AG10803 (cell line): ENCODE measurements at regions not wholly inside any gene's neighbourhood (a gene's known extent, or its start where the extent isn't known, plus 50 kb on each side); places are given as distances from the start of the nearest gene placed in this dataset.
"Not testable (repeated sequence)": the region's sequence is repeated elsewhere in the genome, so short reads cannot be mapped to it uniquely, and the experiment has no call there.

Experiments used
- DNase-seq: peaks from one replicate; pipeline ENCODE4 v3.0.0; 2010; ENCODE audit warnings: low read depth
- H3K4me3 ChIP-seq: 2 replicates; pipeline ENCODE4 v1.5.1; 2011; ENCODE audit warnings: mild to moderate bottlenecking, low read length, control low read depth
- TF ChIP-seq, protein P1 (sequence below): conservative IDR thresholded peaks from 2 replicates; pipeline ENCODE4 v1.5.1; 2011; ENCODE audit warnings: mild to moderate bottlenecking, low read length, control low read depth, inconsistent platforms

DNA sequence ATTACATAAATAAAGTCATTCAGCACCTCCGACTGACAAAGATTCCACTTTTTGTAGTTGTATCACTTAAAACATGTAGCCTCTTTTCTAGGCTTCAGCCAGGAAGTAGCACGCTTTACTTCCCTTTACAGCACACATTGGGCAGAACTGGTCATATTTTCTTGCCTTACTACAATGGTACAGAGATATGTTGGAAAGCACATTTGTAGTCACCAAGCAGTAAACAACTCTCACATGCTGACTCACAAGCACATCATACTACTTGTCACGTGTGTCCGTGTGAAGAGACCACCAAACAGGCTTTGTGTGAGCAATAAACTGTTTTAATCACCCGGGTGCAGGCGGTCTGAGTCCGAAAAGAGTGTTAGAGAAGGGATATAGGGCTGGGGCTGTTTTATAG lies 1071.8 kb downstream of the DNAJB9 start:
- TF ChIP-seq, protein P1, sequence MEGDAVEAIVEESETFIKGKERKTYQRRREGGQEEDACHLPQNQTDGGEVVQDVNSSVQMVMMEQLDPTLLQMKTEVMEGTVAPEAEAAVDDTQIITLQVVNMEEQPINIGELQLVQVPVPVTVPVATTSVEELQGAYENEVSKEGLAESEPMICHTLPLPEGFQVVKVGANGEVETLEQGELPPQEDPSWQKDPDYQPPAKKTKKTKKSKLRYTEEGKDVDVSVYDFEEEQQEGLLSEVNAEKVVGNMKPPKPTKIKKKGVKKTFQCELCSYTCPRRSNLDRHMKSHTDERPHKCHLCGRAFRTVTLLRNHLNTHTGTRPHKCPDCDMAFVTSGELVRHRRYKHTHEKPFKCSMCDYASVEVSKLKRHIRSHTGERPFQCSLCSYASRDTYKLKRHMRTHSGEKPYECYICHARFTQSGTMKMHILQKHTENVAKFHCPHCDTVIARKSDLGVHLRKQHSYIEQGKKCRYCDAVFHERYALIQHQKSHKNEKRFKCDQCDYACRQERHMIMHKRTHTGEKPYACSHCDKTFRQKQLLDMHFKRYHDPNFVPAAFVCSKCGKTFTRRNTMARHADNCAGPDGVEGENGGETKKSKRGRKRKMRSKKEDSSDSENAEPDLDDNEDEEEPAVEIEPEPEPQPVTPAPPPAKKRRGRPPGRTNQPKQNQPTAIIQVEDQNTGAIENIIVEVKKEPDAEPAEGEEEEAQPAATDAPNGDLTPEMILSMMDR = no peak
- H3K4me3 ChIP-seq = no peak overlapping the region
- DNase-seq = no peak

DNA sequence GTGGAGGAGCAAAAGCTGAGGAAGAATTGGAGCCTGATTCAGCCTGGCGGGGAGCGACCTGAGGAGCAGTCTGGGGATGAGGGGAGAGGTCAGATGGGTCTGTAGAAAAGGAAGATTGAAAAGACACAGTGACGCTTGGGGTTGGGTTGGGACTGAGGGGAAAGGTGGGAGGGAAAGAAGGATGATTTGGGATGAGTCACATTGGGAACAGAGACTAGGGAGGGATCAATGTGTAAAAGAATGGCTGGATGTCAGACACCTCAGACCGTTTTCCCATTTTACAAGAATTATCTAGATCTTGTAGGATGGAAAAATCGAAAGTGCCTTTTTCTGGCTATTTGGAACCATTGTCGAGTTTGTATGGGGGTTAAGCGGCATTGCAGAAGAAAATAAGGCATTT lies 1076.5 kb downstream of the DNAJB9 start:
- no peak overlapping the region for H3K4me3 ChIP-seq
- DNase-seq = no peak
- TF ChIP-seq, protein P1 = no peak

DNA sequence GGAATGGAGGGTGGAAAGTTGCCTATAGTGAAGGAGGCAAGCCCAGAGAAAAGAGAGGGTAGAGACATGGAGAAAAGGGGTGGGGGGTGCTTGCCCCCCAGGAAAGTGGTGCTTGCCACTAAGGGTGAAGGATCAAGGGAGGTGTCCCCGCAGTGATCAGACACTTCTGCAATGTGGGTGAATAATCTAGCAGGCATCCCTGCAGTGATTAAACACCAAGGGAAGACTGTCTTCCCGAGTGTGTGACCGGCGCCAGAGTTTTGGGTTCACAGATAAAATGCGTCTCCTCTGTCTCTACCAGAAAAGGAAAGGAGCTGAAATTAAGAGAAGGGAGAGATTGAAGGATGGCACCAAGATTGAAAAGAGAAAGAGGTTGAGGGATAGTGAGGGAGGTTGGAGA lies 1076.9 kb downstream of the DNAJB9 start:
- not testable (repeated sequence) for H3K4me3 ChIP-seq, DNase-seq

DNA sequence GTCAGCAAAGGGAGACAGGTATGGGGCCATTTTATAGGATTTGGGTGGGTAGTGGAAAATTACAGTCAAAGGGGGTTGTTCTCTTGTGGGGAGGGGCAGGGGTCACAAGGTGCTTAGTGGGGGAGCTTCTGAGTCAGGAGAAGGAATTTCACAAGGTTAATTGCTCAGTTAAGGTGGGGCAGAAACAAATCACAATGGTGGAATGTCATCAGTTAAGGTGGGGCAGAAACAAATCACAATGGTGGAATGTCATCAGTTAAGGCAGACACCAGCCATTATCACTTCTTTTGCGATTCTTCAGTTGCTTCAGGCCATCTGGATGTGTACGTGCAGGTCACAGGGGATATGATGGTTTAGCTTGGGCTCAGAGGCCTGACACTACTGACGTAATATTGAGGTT lies 1077.6 kb downstream of the DNAJB9 start:
- not testable (repeated sequence) for H3K4me3 ChIP-seq, DNase-seq

DNA sequence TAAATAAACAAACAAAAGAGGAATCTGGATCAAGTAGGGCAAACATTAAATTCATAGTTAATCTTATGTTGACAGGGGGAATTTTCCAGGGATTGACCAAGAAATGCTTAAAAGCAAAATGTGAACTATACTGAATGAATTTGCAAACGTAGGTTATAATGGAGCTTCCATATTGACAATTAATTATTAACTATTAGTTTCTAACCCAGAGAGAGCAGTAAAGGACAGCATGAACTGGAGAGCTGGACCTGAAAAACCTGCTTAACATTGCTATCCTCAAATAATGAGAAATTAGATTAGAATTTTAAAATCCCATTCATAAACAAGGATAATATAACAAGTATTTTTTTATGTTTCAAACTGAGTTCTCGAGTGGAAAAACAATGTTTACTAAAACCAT lies 1089.6 kb downstream of the DNAJB9 start:
- DNase-seq = no peak
- H3K4me3 ChIP-seq = no peak overlapping the region
- TF ChIP-seq, protein P1 = no peak

DNA sequence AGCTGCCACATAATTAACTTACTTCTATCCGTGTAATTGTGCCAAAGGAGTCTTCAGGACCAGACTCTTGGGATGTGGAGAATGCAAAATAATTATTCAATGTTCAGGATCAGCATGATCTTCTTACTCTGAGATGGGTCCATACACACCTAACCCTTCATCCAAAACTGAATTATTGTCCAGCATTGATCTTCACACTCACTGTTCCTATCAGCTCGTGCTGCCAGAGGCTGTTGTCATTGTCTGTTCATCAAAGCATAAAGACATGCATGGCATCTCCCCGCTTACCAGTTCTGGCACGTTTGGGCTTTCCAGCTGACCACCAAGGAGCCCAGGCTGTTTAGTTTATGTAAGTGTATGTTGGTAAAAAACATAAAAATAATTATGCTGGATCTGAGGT lies 1090.7 kb downstream of the DNAJB9 start:
- no peak overlapping the region for H3K4me3 ChIP-seq
- no peak for DNase-seq
- TF ChIP-seq, protein P1 = no peak

DNA sequence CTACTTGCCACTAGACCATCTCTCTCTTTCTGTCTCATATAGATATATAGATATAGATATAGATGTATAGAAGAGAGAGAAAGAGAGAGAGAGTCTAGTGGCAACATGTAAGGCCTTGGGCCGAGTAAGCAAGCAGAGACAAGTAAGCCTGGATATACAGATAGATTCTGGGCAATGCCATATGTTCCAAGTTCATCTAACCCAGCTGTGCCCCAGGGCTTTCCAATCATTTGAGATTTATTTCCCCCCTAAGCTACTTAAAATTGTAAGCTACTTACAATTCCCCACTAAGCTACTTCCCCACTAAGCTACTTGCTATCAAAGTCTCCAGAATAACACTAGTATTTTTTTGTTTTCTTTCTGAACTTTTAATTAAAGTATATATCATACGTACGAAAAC lies 1094.1 kb downstream of the DNAJB9 start:
- no peak overlapping the region for H3K4me3 ChIP-seq
- TF ChIP-seq, protein P1 = no peak
- no peak for DNase-seq

DNA sequence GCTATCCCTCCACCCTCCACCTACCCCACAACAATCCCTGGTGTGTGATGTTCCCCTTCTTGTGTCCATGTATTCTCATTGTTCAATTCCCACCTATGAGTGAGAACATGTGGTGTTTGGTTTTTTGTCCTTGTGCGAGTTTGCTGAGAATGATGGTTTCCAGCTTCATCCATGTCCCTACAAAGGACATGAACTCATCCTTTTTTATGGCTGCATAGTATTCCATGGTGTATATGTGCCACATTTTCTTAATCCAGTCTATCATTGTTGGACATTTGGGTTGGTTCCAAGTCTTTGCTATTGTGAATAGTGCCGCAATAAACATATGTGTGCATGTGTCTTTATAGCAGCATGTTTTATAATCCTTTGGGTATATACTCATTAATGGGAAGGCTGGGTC lies 1117.6 kb downstream of the DNAJB9 start:
- not testable (repeated sequence) for H3K4me3 ChIP-seq, DNase-seq

DNA sequence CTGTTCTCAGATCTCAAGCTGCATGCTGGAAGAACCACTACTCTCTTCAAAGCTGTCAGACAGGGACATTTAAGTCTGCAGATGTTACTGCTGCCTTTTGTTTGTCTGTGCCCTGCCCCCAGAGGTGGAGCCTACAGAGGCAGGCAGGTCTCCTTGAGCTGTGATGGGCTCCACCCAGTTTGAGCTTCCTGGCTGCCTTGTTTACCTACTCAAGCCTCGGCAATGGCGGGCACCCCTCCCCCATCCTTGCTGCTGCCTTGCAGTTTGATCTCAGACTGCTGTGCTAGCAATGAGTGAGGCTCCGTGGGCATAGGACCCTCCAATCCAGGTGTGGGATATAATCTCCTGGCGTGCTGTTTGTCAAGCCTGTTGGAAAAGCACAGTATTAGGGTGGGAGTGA lies 1122.9 kb downstream of the DNAJB9 start:
- H3K4me3 ChIP-seq, DNase-seq: not testable (repeated sequence)
